HEK293 (cell line): ENCODE measurements at regions not wholly inside any gene's neighbourhood (a gene's known extent, or its start where the extent isn't known, plus 50 kb on each side); places are given as distances from the start of the nearest gene placed in this dataset.

Experiments used
- CTCF ChIA-PET: fragments of 350-600 bp; formaldehyde crosslinking; extraction: SDS; loops from one replicate; lab custom pipeline; 2021; ENCODE audit warnings: antibody characterized with exemption; lab: Yijun Ruan, JAX
- POLR2A ChIA-PET: fragments of 300-600 bp; formaldehyde crosslinking; extraction: SDS; loops from one replicate; lab custom pipeline; 2020; ENCODE audit warnings: antibody characterized with exemption, inconsistent platforms; lab: Yijun Ruan, JAX
- H3K27ac ChIP-seq: fragments of 200-500 bp; sonication (Bioruptor generic); 2 replicates; pipeline ENCODE4 v1.5.1; 2014; ENCODE audit warnings: low read depth, low read length, control low read depth, inconsistent platforms; ENCODE audit errors: extremely low read depth
- H3K36me3 ChIP-seq, 2 experiments: fragments of 200-500 bp in 1 of 2; sonication (Bioruptor generic) in 1 of 2; 1 replicate in 1 of 2; 2 replicates in 1 of 2; pipeline ENCODE4 v1.5.1; 2014 to 2017; ENCODE audit warnings: inconsistent platforms in 2 of 2, low read length in 2 of 2; ENCODE audit not compliant: control insufficient read depth in 2 of 2, insufficient read depth in 1 of 2
- H3K4me1 ChIP-seq: fragments of 200-500 bp; sonication (Bioruptor generic); 2 replicates; pipeline ENCODE4 v1.5.1; 2014; ENCODE audit warnings: mild to moderate bottlenecking, low read length, inconsistent platforms; ENCODE audit not compliant: control insufficient read depth, insufficient read depth
- H3K4me3 ChIP-seq: 2 replicates; pipeline ENCODE4 v1.5.1; 2011; ENCODE audit warnings: low read depth, mild to moderate bottlenecking, control low read depth, low read length, moderate library complexity
- H3K9me3 ChIP-seq: fragments of 200-500 bp; sonication (Bioruptor generic); 2 replicates; pipeline ENCODE4 v1.5.1; 2014; ENCODE audit warnings: low read depth, low read length, inconsistent platforms; ENCODE audit not compliant: control insufficient read depth, insufficient read depth
- ELK4 ChIP-seq: IDR thresholded peaks from 2 replicates; pipeline ENCODE4 v1.6.1; 2011; ENCODE audit warnings: mild to moderate bottlenecking, low read depth, low read length, borderline replicate concordance
- GFI1B ChIP-seq: fragments of 450-650 bp; formaldehyde crosslinking; IDR thresholded peaks from 2 replicates; pipeline ENCODE4 v1.5.1; 2016; ENCODE audit warnings: missing biosample characterization, missing genetic modification characterization
- KLF8 ChIP-seq: fragments of 450-650 bp; formaldehyde crosslinking; IDR thresholded peaks from 2 replicates; pipeline ENCODE4 v1.5.1; 2016; ENCODE audit warnings: missing biosample characterization, missing genetic modification characterization
- MZF1 ChIP-seq: fragments of 450-650 bp; formaldehyde crosslinking; IDR thresholded peaks from 2 replicates; pipeline ENCODE4 v1.5.1; 2017; ENCODE audit warnings: missing biosample characterization, missing genetic modification characterization, borderline replicate concordance
- ZBTB17 ChIP-seq: fragments of 450-650 bp; formaldehyde crosslinking; IDR thresholded peaks from 2 replicates; pipeline ENCODE4 v1.5.1; 2016; ENCODE audit warnings: missing biosample characterization, missing genetic modification characterization
- ZBTB49 ChIP-seq: fragments of 450-650 bp; formaldehyde crosslinking; IDR thresholded peaks from 2 replicates; pipeline ENCODE4 v1.5.1; 2016; ENCODE audit warnings: missing biosample characterization, missing genetic modification characterization, low read depth
- ZFHX2 ChIP-seq: fragments of 450-650 bp; formaldehyde crosslinking; conservative IDR thresholded peaks from 2 replicates; pipeline ENCODE4 v1.5.1; 2016; ENCODE audit warnings: missing biosample characterization, missing genetic modification characterization
- ZNF155 ChIP-seq: fragments of 450-650 bp; formaldehyde crosslinking; IDR thresholded peaks from 2 replicates; pipeline ENCODE4 v1.5.1; 2016; ENCODE audit warnings: missing biosample characterization, missing genetic modification characterization
- ZNF280C ChIP-seq: fragments of 450-650 bp; formaldehyde crosslinking; IDR thresholded peaks from 2 replicates; pipeline ENCODE4 v1.5.1; 2016; ENCODE audit warnings: missing biosample characterization, missing genetic modification characterization
- ZNF362 ChIP-seq: fragments of 450-650 bp; formaldehyde crosslinking; IDR thresholded peaks from 2 replicates; pipeline ENCODE4 v1.5.1; 2016; ENCODE audit warnings: missing biosample characterization, missing genetic modification characterization
- ZNF449 ChIP-seq: fragments of 450-650 bp; formaldehyde crosslinking; IDR thresholded peaks from 2 replicates; pipeline ENCODE4 v1.5.1; 2017; ENCODE audit warnings: missing biosample characterization, mild to moderate bottlenecking, missing genetic modification characterization, moderate library complexity
- ZNF514 ChIP-seq: fragments of 450-650 bp; formaldehyde crosslinking; IDR thresholded peaks from 2 replicates; pipeline ENCODE4 v1.5.1; 2016; ENCODE audit warnings: missing biosample characterization, missing genetic modification characterization
- ZNF561 ChIP-seq: fragments of 450-650 bp; IDR thresholded peaks from 2 replicates; pipeline ENCODE4 v1.5.1; 2018; ENCODE audit warnings: missing biosample characterization, missing genetic modification characterization, borderline replicate concordance
- ZNF701 ChIP-seq: fragments of 450-650 bp; formaldehyde crosslinking; IDR thresholded peaks from 2 replicates; pipeline ENCODE4 v1.5.1; 2016; ENCODE audit warnings: missing biosample characterization, missing genetic modification characterization

GRCh38 chr3:29145360-29145759 lies 135.5 kb upstream of the RBMS3 start:
- Histone ChIP-seq H3K9me3 (no peaks in the 10 kb centered on the region), H3K27ac (no peak overlapping the region), H3K4me1 (no peaks in the 10 kb centered on the region), H3K36me3 (no peaks in the 10 kb centered on the region), H3K4me3 (no peak overlapping the region)
- ChIA-PET POLR2A (no interaction called here), CTCF (interaction anchor here (0.7 to 1.2 kb wide), 5 partner anchors 135 to 238 kb away, joined by 3 to 4 read pairs (median 3); partner anchors contain the start of gene RBMS3)
- TF ChIP-seq ZBTB17 (no peak), ZNF280C (no peak), ZNF561 (tag by site-specific recombination) (no peak), ZFHX2 (tag by site-specific recombination) (no peak), ZNF701 (tag by site-specific recombination) (no peak), ZNF155 (tag by site-specific recombination) (no peak), GFI1B (tag by site-specific recombination) (no peak), ELK4 (no peak), MZF1 (tag by site-specific recombination) (no peak), ZBTB49 (tag by site-specific recombination) (no peak)

- CTCF ChIA-PET = interaction anchor here (0.5 to 0.8 kb wide), 2 partner anchors 15 to 18 kb away, joined by 3 read pairs; no protein-coding TSS in a partner anchor
- POLR2A ChIA-PET = no interaction called here
- no peak for TF ChIP-seq ZNF514 (tag by site-specific recombination)
- no peak for TF ChIP-seq KLF8 (tag by site-specific recombination)
- no peak for TF ChIP-seq ZNF362 (tag by site-specific recombination)
- TF ChIP-seq ZNF449 = no peak
Observed at GRCh38 chr3:29152379-29152778, 128.5 kb upstream of the RBMS3 start.

More at GRCh38 chr3:29152379-29152778, 128.5 kb upstream of the RBMS3 start:
- H3K36me3 ChIP-seq = no peaks in the 10 kb centered on the region
- H3K27ac ChIP-seq = no peak overlapping the region
- H3K4me1 ChIP-seq = no peaks in the 10 kb centered on the region
- no peak overlapping the region for H3K4me3 ChIP-seq
- no peaks in the 10 kb centered on the region for H3K9me3 ChIP-seq
